Neural cell (in vitro differentiated cells): ENCODE measurements at regions not wholly inside any gene's neighbourhood (a gene's known extent, or its start where the extent isn't known, plus 50 kb on each side); places are given as distances from the start of the nearest gene placed in this dataset.

Experiments used
- H2AFZ ChIP-seq: fragments of 200-600, 300-800 bp; sonication (generic), shearing (Covaris generic); 2 replicates; pipeline ENCODE4 v1.6.0; 2014; ENCODE audit warnings: low read depth, mild to moderate bottlenecking, antibody characterized with exemption, low read length, moderate library complexity
- H3F3A ChIP-seq: fragments of 200-600 bp; shearing (Covaris generic); 2 replicates; pipeline ENCODE4 v1.6.1; 2016; ENCODE audit warnings: mild to moderate bottlenecking, moderate library complexity, mixed read lengths, antibody characterized with exemption, low read length; ENCODE audit not compliant: insufficient read depth, poor library complexity, severe bottlenecking
- H3K27ac ChIP-seq: fragments of 200-600, 300-800 bp; sonication (generic), shearing (Covaris generic); 2 replicates; pipeline ENCODE4 v1.5.1; 2014; ENCODE audit warnings: mild to moderate bottlenecking, low read length, moderate library complexity
- H3K27me3 ChIP-seq: fragments of 300-800, 200-600 bp; sonication (generic), shearing (Covaris generic); 2 replicates; pipeline ENCODE4 v1.6.0; 2014; ENCODE audit warnings: mild to moderate bottlenecking, low read depth, low read length, moderate library complexity; ENCODE audit not compliant: insufficient read depth
- H3K36me3 ChIP-seq: fragments of 300-800, 200-600 bp; sonication (generic), shearing (Covaris generic); 2 replicates; pipeline ENCODE4 v1.5.1; 2014; ENCODE audit warnings: mild to moderate bottlenecking, antibody characterized with exemption, low read length, moderate library complexity; ENCODE audit not compliant: insufficient read depth
- H3K4me2 ChIP-seq: fragments of 300-800, 200-600 bp; sonication (generic), shearing (Covaris generic); 2 replicates; pipeline ENCODE4 v1.6.0; 2014; ENCODE audit warnings: mild to moderate bottlenecking, low read length
- H3K4me3 ChIP-seq: fragments of 300-800, 200-600 bp; sonication (generic), shearing (Covaris generic); 2 replicates; pipeline ENCODE4 v1.5.1; 2014; ENCODE audit warnings: mild to moderate bottlenecking, low read length, moderate library complexity
- H3K79me2 ChIP-seq: fragments of 200-600 bp; shearing (Covaris generic); replicated peaks from 2 replicates; pipeline ENCODE4 v1.6.0; 2014; ENCODE audit warnings: mild to moderate bottlenecking, low read length, moderate library complexity; ENCODE audit not compliant: insufficient read depth
- H3K9ac ChIP-seq: fragments of 300-800, 200-600 bp; sonication (generic), shearing (Covaris generic); 2 replicates; pipeline ENCODE4 v1.6.1; 2016; ENCODE audit warnings: mild to moderate bottlenecking, low read length, mixed read lengths
- H3K9me2 ChIP-seq: fragments of 200-600 bp; shearing (Covaris generic); 2 replicates; pipeline ENCODE4 v1.6.1; 2016; ENCODE audit warnings: mild to moderate bottlenecking, low read length, mixed read lengths; ENCODE audit not compliant: insufficient read depth
- H3K9me3 ChIP-seq: fragments of 200-600, 300-800 bp; sonication (generic), shearing (Covaris generic); 2 replicates; pipeline ENCODE4 v1.6.1; 2016; ENCODE audit warnings: mild to moderate bottlenecking, mixed run types, low read length, moderate library complexity, mixed read lengths
- H4K20me1 ChIP-seq: fragments of 200-600 bp; shearing (Covaris generic); 2 replicates; pipeline ENCODE4 v1.6.1; 2016; ENCODE audit warnings: mild to moderate bottlenecking, mixed run types; ENCODE audit not compliant: insufficient read depth
- CTCF ChIP-seq: fragments of 450-650 bp; IDR thresholded peaks from 2 replicates; pipeline ENCODE4 v1.5.1; 2014; ENCODE audit warnings: antibody characterized with exemption, mild to moderate bottlenecking, moderate library complexity; ENCODE audit not compliant: poor library complexity, severe bottlenecking
- EP300 ChIP-seq: fragments of 450-650 bp; conservative IDR thresholded peaks from 2 replicates; pipeline ENCODE4 v1.6.1; 2014; ENCODE audit warnings: antibody characterized with exemption, mild to moderate bottlenecking, moderate library complexity; ENCODE audit not compliant: poor library complexity, severe bottlenecking
- EZH2 ChIP-seq: fragments of 200-600, 300-800 bp; shearing (Covaris generic), sonication (generic); IDR thresholded peaks from 2 replicates; pipeline ENCODE4 v1.6.1; 2014; ENCODE audit warnings: antibody characterized with exemption, low read length, borderline replicate concordance, mild to moderate bottlenecking; ENCODE audit not compliant: insufficient read depth, poor library complexity, severe bottlenecking
- MXI1 ChIP-seq: fragments of 450-650 bp; conservative IDR thresholded peaks from 2 replicates; pipeline ENCODE4 v1.6.1; 2014; ENCODE audit warnings: antibody characterized with exemption, mild to moderate bottlenecking; ENCODE audit not compliant: poor library complexity, severe bottlenecking
- POLR2AphosphoS5 ChIP-seq: IDR thresholded peaks from 2 replicates; pipeline ENCODE4 v1.6.1; 2012
- RAD21 ChIP-seq: fragments of 450-650 bp; conservative IDR thresholded peaks from 2 replicates; pipeline ENCODE4 v1.6.1; 2014; ENCODE audit warnings: antibody characterized with exemption, mild to moderate bottlenecking, moderate library complexity
- REST ChIP-seq: IDR thresholded peaks from 2 replicates; pipeline ENCODE4 v1.6.1; 2012; ENCODE audit warnings: borderline replicate concordance
- SMC3 ChIP-seq: fragments of 450-650 bp; conservative IDR thresholded peaks from 2 replicates; pipeline ENCODE4 v1.6.1; 2014; ENCODE audit warnings: antibody characterized with exemption, mild to moderate bottlenecking, moderate library complexity; ENCODE audit not compliant: poor library complexity
- TAF1 ChIP-seq: IDR thresholded peaks from 2 replicates; pipeline ENCODE4 v1.6.1; 2012; ENCODE audit warnings: low read depth

- H3K9me3 ChIP-seq, result no peaks in the 10 kb centered on the region
- no peaks in the 10 kb centered on the region for H3K27me3 ChIP-seq
- no peak overlapping the region for H3K27ac ChIP-seq
- H3K9me2 ChIP-seq, result no peaks in the 10 kb centered on the region
- no peaks in the 10 kb centered on the region for H3K79me2 ChIP-seq
- no peak overlapping the region for H3K4me2 ChIP-seq
- H3F3A ChIP-seq, result no peaks in the 10 kb centered on the region
- no peak overlapping the region for H3K4me3 ChIP-seq
- no peaks in the 10 kb centered on the region for H4K20me1 ChIP-seq
- TF ChIP-seq POLR2AphosphoS5, result no peak
- TF ChIP-seq EZH2, result no peak
- no peak for TF ChIP-seq REST
- no peak for TF ChIP-seq CTCF
- TF ChIP-seq SMC3, result no peak
- H3K36me3 ChIP-seq, result no peaks in the 10 kb centered on the region
- no peak overlapping the region for H2AFZ ChIP-seq
- H3K9ac ChIP-seq, result no peak overlapping the region
These were observed 88.4 kb downstream of the PXDC1 start for GRCh38 chr6:3663081-3663480.

GRCh38 chr6:3661390-3661789 is 90.1 kb downstream of the PXDC1 start:
- no peak overlapping the region for H3K9ac ChIP-seq
- no peak overlapping the region for H3K4me3 ChIP-seq
- TF ChIP-seq SMC3 (no peak), EP300 (no peak), CTCF (no peak), RAD21 (no peak), EZH2 (no peak), POLR2AphosphoS5 (no peak), REST (no peak), TAF1 (no peak), MXI1 (no peak)
- H4K20me1 ChIP-seq, result no peaks in the 10 kb centered on the region
- H3F3A ChIP-seq, result no peaks in the 10 kb centered on the region
- H3K9me2 ChIP-seq, result no peaks in the 10 kb centered on the region
- no peak overlapping the region for H2AFZ ChIP-seq
- H3K27me3 ChIP-seq, result no peaks in the 10 kb centered on the region
- H3K36me3 ChIP-seq, result no peaks in the 10 kb centered on the region
- H3K9me3 ChIP-seq, result no peaks in the 10 kb centered on the region
- no peak overlapping the region for H3K27ac ChIP-seq
- no peaks in the 10 kb centered on the region for H3K79me2 ChIP-seq
- no peak overlapping the region for H3K4me2 ChIP-seq
